Gastrocnemius medialis (tissue), 4 donors: ENCODE measurements at regions not wholly inside any gene's neighbourhood (a gene's known extent, or its start where the extent isn't known, plus 50 kb on each side); places are given as distances from the start of the nearest gene placed in this dataset.

Experiments used
- ATAC-seq, 2 donors: fragments of 150-250 bp; one replicate each; pipeline ENCODE4 v1.9.1; 2016
- DNase-seq, 2 donors: peaks; one replicate each; pipeline ENCODE4 v3.0.0-alpha.2; 2019
- H3K27ac ChIP-seq, 4 donors: fragments of 200-600 bp; sonication (generic); 1 replicate in 1 of 4; 2 replicates in 3 of 4; pipeline ENCODE4 v1.5.1; 2016 to 2018; ENCODE audit warnings: mild to moderate bottlenecking in 2 of 4, moderate library complexity in 1 of 4
- H3K27me3 ChIP-seq, 3 donors: fragments of 200-600 bp; sonication (generic) in 2 of 3; 1 replicate in 1 of 3; 2 replicates in 2 of 3; pipeline versions ENCODE4 v1.5.1 to v1.6.0; 2016 to 2019; ENCODE audit warnings: mild to moderate bottlenecking in 1 of 3, moderate library complexity in 1 of 3
- H3K36me3 ChIP-seq, 2 donors: fragments of 200-600 bp; sonication (generic) in 1 of 2; one replicate each; pipeline ENCODE4 v1.5.1; 2017 to 2018
- H3K4me1 ChIP-seq, 2 donors: fragments of 200-600 bp; sonication (generic) in 1 of 2; one replicate each; pipeline ENCODE4 v1.5.1; 2016 to 2017; ENCODE audit warnings: mild to moderate bottlenecking in 2 of 2
- H3K4me3 ChIP-seq, 4 donors: fragments of 200-600 bp; sonication (generic) in 3 of 4; 1 replicate in 1 of 4; 2 replicates in 3 of 4; pipeline ENCODE4 v1.5.1; 2016 to 2019; ENCODE audit warnings: mild to moderate bottlenecking in 2 of 4
- H3K9me3 ChIP-seq, 3 donors: fragments of 200-600 bp; sonication (generic) in 2 of 3; 1 replicate in 1 of 3; 2 replicates in 2 of 3; pipeline ENCODE4 v1.5.1; 2016 to 2019
- POLR2A ChIP-seq, 2 donors: fragments of 450-650 bp; IDR thresholded peaks; one replicate each; pipeline ENCODE4 v1.6.1; 2017; ENCODE audit warnings: antibody characterized with exemption in 2 of 2, mild to moderate bottlenecking in 2 of 2, moderate library complexity in 2 of 2
- in situ Hi-C, 4 donors: fragments of 200-750 bp; cut with MboI; loops; one replicate each; pipeline versions ENCODE4 v1.15.0 to v1.8.0; 2017; ENCODE audit warnings: low sequenced_read_pairs in 4 of 4
- intact Hi-C: fragments of 100-400 bp; cut with DNase I; formaldehyde crosslinking; loops from one replicate; pipeline ENCODE4 v1.15.1; 2023; ENCODE audit warnings: low total_unique reads
- TF ChIP-seq, protein P1 (sequence below), 5 experiments: fragments of 450-650 bp in 3 of 5; fragments of 200-600 bp in 2 of 5; sonication (generic) in 2 of 5; IDR thresholded peaks in 4 of 5; conservative IDR thresholded peaks in 1 of 5; 1 replicate in 4 of 5; 2 replicates in 1 of 5; pipeline ENCODE4 v1.5.1; 2016 to 2019; ENCODE audit warnings: antibody characterized with exemption in 5 of 5, mild to moderate bottlenecking in 3 of 5, moderate library complexity in 3 of 5

DNA sequence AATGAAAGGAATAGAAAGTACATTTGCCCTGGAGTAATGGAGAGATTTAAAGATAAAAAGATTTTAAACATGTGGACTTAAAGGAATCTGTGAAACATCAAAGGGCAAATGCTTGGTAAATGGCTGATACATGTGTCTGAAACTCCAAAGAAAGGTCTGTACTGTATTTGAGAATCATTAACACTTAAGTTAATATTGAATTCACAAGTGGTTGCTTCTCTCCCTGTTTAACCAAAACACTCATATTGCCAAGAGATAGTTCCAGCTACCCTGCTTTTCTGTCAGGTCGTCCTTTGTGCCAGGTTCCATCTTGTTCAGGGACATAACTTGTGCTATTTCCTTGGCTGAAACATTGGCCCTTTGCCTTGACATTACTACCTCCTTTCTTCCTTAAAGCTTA, 171.3 kb upstream of the HS3ST5 start:
- H3K9me3 ChIP-seq: no peaks in the 10 kb centered on the region
- H3K27me3 ChIP-seq: no peaks in the 10 kb centered on the region
- ATAC-seq: no peak
- no peak for DNase-seq
- no peak overlapping the region for H3K4me3 ChIP-seq
- no peaks in the 10 kb centered on the region for H3K36me3 ChIP-seq
- TF ChIP-seq, protein P1, sequence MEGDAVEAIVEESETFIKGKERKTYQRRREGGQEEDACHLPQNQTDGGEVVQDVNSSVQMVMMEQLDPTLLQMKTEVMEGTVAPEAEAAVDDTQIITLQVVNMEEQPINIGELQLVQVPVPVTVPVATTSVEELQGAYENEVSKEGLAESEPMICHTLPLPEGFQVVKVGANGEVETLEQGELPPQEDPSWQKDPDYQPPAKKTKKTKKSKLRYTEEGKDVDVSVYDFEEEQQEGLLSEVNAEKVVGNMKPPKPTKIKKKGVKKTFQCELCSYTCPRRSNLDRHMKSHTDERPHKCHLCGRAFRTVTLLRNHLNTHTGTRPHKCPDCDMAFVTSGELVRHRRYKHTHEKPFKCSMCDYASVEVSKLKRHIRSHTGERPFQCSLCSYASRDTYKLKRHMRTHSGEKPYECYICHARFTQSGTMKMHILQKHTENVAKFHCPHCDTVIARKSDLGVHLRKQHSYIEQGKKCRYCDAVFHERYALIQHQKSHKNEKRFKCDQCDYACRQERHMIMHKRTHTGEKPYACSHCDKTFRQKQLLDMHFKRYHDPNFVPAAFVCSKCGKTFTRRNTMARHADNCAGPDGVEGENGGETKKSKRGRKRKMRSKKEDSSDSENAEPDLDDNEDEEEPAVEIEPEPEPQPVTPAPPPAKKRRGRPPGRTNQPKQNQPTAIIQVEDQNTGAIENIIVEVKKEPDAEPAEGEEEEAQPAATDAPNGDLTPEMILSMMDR (IDR thresholded peaks at IDR 0.05 in 4 of 5, conservative IDR thresholded peaks at IDR 0.05 in 1 of 5): no peak
- no peak for TF ChIP-seq POLR2A (IDR thresholded peaks at IDR 0.05)
- intact Hi-C loops (no loop called here), in situ Hi-C loops (no loop called here)
- no peaks in the 10 kb centered on the region for H3K4me1 ChIP-seq
- no peak overlapping the region for H3K27ac ChIP-seq

GRCh38 chr6:114471450-114471849, 128.6 kb upstream of the HS3ST5 start:
- no peaks in the 10 kb centered on the region for H3K4me1 ChIP-seq
- intact Hi-C loops: no loop called here
- no peak for TF ChIP-seq POLR2A (IDR thresholded peaks at IDR 0.05)
- TF ChIP-seq, protein P1 (IDR thresholded peaks at IDR 0.05 in 4 of 5, conservative IDR thresholded peaks at IDR 0.05 in 1 of 5): no peak
- no peaks in the 10 kb centered on the region for H3K36me3 ChIP-seq
- no peak for ATAC-seq
- in situ Hi-C loops: no loop called here
- no peak overlapping the region for H3K4me3 ChIP-seq
- H3K27me3 ChIP-seq: no peaks in the 10 kb centered on the region
- no peaks in the 10 kb centered on the region for H3K9me3 ChIP-seq
- no peak overlapping the region for H3K27ac ChIP-seq
- DNase-seq: no peak

DNA sequence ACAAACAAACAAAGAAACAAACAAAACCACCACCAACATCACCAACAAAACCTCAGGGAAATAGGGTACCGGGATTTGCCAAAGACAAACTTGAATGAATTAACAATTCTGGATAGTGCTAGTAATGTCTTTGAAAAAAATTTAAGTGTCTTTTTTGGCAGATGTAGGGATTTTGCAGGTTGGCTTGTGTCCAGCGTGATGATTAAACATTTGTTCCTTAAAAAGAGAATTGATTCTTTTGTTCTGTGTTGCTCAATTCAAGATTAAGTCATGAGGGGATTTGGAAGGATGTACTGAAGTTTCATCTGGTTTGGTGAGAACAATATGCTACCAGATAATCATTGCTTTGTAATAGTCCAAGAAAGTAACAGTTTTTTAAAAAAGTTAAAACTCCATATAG, 125.1 kb upstream of the HS3ST5 start:
- no peaks in the 10 kb centered on the region for H3K4me1 ChIP-seq

DNA sequence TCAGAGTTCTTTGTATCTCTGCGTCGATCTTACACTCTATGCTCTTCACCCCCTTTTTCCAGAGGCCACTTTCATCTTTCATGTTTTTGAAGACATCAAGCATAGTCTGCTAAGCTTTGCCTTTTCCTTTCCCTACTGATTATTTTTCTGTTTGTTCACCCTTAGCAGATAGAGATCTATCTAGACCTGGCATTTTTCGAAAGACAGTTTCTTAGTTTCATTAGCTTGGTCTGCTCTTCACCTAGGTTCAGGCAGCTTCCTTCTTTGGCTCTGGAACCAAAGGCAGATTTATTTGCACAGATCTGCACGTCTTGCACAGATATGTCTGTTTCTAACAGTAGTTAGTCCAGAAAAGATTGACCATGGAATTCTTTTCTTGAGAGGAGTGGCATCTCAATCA, 122.7 kb upstream of the HS3ST5 start:
- TF ChIP-seq POLR2A (IDR thresholded peaks at IDR 0.05): no peak
- TF ChIP-seq, protein P1 (IDR thresholded peaks at IDR 0.05 in 4 of 5, conservative IDR thresholded peaks at IDR 0.05 in 1 of 5): no peak
- H3K9me3 ChIP-seq: no peaks in the 10 kb centered on the region
- no peaks in the 10 kb centered on the region for H3K4me1 ChIP-seq
- no peaks in the 10 kb centered on the region for H3K27me3 ChIP-seq
- in situ Hi-C loops (no loop called here), intact Hi-C loops (no loop called here)
- ATAC-seq (no peak), DNase-seq (no peak)
- H3K36me3 ChIP-seq: no peaks in the 10 kb centered on the region
- H3K27ac ChIP-seq: no peak overlapping the region
- no peak overlapping the region for H3K4me3 ChIP-seq

More for the DNA sequence above, 125.1 kb upstream of the HS3ST5 start:
- Histone ChIP-seq H3K4me3 (no peak overlapping the region), H3K27ac (no peak overlapping the region), H3K27me3 (no peaks in the 10 kb centered on the region), H3K9me3 (no peaks in the 10 kb centered on the region), H3K36me3 (no peaks in the 10 kb centered on the region)
- no peak for TF ChIP-seq POLR2A (IDR thresholded peaks at IDR 0.05)
- TF ChIP-seq, protein P1 (IDR thresholded peaks at IDR 0.05 in 4 of 5, conservative IDR thresholded peaks at IDR 0.05 in 1 of 5): no peak
- in situ Hi-C loops (no loop called here), intact Hi-C loops (no loop called here)
- no peak for DNase-seq
- no peak for ATAC-seq

- TF ChIP-seq, protein P1 (IDR thresholded peaks at IDR 0.05 in 4 of 5, conservative IDR thresholded peaks at IDR 0.05 in 1 of 5): no peak
- no peak for TF ChIP-seq POLR2A (IDR thresholded peaks at IDR 0.05)
- no peaks in the 10 kb centered on the region for H3K4me1 ChIP-seq
- intact Hi-C loops: no loop called here
- H3K9me3 ChIP-seq: no peaks in the 10 kb centered on the region
- no peaks in the 10 kb centered on the region for H3K36me3 ChIP-seq
- no peak for DNase-seq
- H3K4me3 ChIP-seq: no peak overlapping the region
- H3K27me3 ChIP-seq: no peaks in the 10 kb centered on the region
- H3K27ac ChIP-seq: no peak overlapping the region
- in situ Hi-C loops: no loop called here
- ATAC-seq: no peak
Observed at GRCh38 chr6:114453737-114454276, 111.0 kb upstream of the HS3ST5 start.
